HCT116 (cell line): ENCODE measurements at regions not wholly inside any gene's neighbourhood (a gene's known extent, or its start where the extent isn't known, plus 50 kb on each side); places are given as distances from the start of the nearest gene placed in this dataset.

Experiments used
- ATAC-seq: fragments of 200-7000 bp; cut with Tn5 transposase; 2 replicates; pipeline ENCODE4 v1.9.1; 2020; ENCODE audit warnings: mild to moderate bottlenecking, moderate library complexity
- BruUV-seq: library from RNA; stranded (reverse); fragments of 400-500 nt; replicated peaks from 2 replicates; lab custom pipeline; 2021; lab: Mats Ljungman, UMichigan
- CTCF ChIA-PET: fragments of 300-600 bp; sonication (Branson Sonifier 250); formaldehyde crosslinking; loops from one replicate; lab custom pipeline; 2021; ENCODE audit warnings: antibody characterized with exemption; lab: Charles Lee
- POLR2A ChIA-PET: fragments of 300-600, 350-600 bp; sonication (Branson Sonifier 250); formaldehyde crosslinking; loops from one replicate; lab custom pipeline; 2021; ENCODE audit warnings: antibody characterized with exemption; lab: Charles Lee
- RAD21 ChIA-PET, 2 experiments: fragments of 300-600 bp; sonication (Branson Sonifier 250); formaldehyde crosslinking; loops; one replicate each; lab custom pipeline; 2023; ENCODE audit warnings: low total read pairs in 2 of 2; ENCODE audit not compliant: uncharacterized antibody in 2 of 2, unreplicated experiment in 2 of 2, low non-redundant PET in 1 of 2; lab: Charles Lee
- DNase-seq: peaks from one replicate; pipeline ENCODE4 v3.0.0-alpha.2; 2010; ENCODE audit warnings: low read depth, low spot score
- H2AFZ ChIP-seq: fragments of 200-600 bp; shearing (Covaris generic), sonication (generic); 2 replicates; pipeline ENCODE4 v1.6.1; 2017; ENCODE audit warnings: low read depth, mixed run types, mixed read lengths, antibody characterized with exemption, low read length; ENCODE audit not compliant: poor library complexity, severe bottlenecking
- H3K27ac ChIP-seq: 2 replicates; pipeline ENCODE4 v1.5.1; 2012; ENCODE audit warnings: low read depth, low read length
- H3K27me3 ChIP-seq: fragments of 200-600 bp; sonication (generic); 2 replicates; pipeline ENCODE4 v1.6.1; 2016; ENCODE audit warnings: mixed run types, low read length, mixed read lengths; ENCODE audit not compliant: insufficient read depth
- H3K36me3 ChIP-seq, 2 experiments: fragments of 200-500 bp in 1 of 2; fragments of 200-600 bp in 1 of 2; sonication (Bioruptor generic) in 1 of 2; sonication (generic) in 1 of 2; 2 replicates each; pipeline versions ENCODE4 v1.5.1 to v1.6.1; 2014 to 2016; ENCODE audit warnings: low read length in 2 of 2, inconsistent platforms in 1 of 2, mixed read lengths in 1 of 2, mixed run types in 1 of 2; ENCODE audit not compliant: insufficient read depth in 2 of 2, control insufficient read depth in 1 of 2
- H3K4me1 ChIP-seq, 2 experiments: fragments of 200-600 bp in 1 of 2; sonication (generic) in 1 of 2; 2 replicates each; pipeline versions ENCODE4 v1.5.1 to v1.6.1; 2012 to 2017; ENCODE audit warnings: low read length in 2 of 2, inconsistent platforms in 1 of 2, mild to moderate bottlenecking in 1 of 2, mixed read lengths in 1 of 2, mixed run types in 1 of 2, moderate library complexity in 1 of 2; ENCODE audit not compliant: insufficient read depth in 2 of 2, control insufficient read depth in 1 of 2
- H3K4me2 ChIP-seq: fragments of 200-600 bp; sonication (generic); 2 replicates; pipeline ENCODE4 v1.6.1; 2017; ENCODE audit warnings: mixed run types, low read length, mixed read lengths
- H3K4me3 ChIP-seq, 2 experiments: fragments of 200-600 bp in 1 of 2; sonication (generic) in 1 of 2; replicated peaks in 1 of 2; 2 replicates each; pipeline ENCODE4 v1.5.1; 2011 to 2016; ENCODE audit warnings: low read length in 2 of 2, control low read depth in 1 of 2, low read depth in 1 of 2, mild to moderate bottlenecking in 1 of 2, mixed read lengths in 1 of 2, mixed run types in 1 of 2
- H3K79me2 ChIP-seq: fragments of 200-600 bp; sonication (generic); 2 replicates; pipeline ENCODE4 v1.6.1; 2017; ENCODE audit warnings: mild to moderate bottlenecking, mixed run types, low read length, moderate library complexity, mixed read lengths; ENCODE audit not compliant: insufficient read depth
- H3K9ac ChIP-seq: fragments of 200-600 bp; sonication (generic); 2 replicates; pipeline ENCODE4 v1.6.1; 2016; ENCODE audit warnings: low read length, mixed read lengths
- H3K9me2 ChIP-seq: fragments of 200-600 bp; sonication (generic), shearing (Covaris generic); 2 replicates; pipeline ENCODE4 v1.6.1; 2017; ENCODE audit warnings: mixed run types, mild to moderate bottlenecking, moderate library complexity; ENCODE audit not compliant: insufficient read depth
- H3K9me3 ChIP-seq, 2 experiments: fragments of 200-500 bp in 1 of 2; fragments of 200-600 bp in 1 of 2; sonication (Bioruptor generic) in 1 of 2; sonication (generic) in 1 of 2; 2 replicates each; pipeline ENCODE4 v1.6.1; 2014 to 2017; ENCODE audit warnings: low read length in 2 of 2, mixed read lengths in 2 of 2, inconsistent platforms in 1 of 2, low read depth in 1 of 2, mild to moderate bottlenecking in 1 of 2, mixed run types in 1 of 2, moderate library complexity in 1 of 2; ENCODE audit not compliant: control insufficient read depth in 1 of 2, insufficient read depth in 1 of 2
- H4K20me1 ChIP-seq: fragments of 200-600 bp; sonication (generic), shearing (Covaris generic); 2 replicates; pipeline ENCODE4 v1.6.1; 2017; ENCODE audit warnings: mixed run types, mild to moderate bottlenecking, moderate library complexity; ENCODE audit not compliant: insufficient read depth
- ATF3 ChIP-seq: IDR thresholded peaks from 2 replicates; pipeline ENCODE4 v1.6.1; 2012
- CBX3 ChIP-seq: IDR thresholded peaks from 2 replicates; pipeline ENCODE4 v1.6.1; 2012; ENCODE audit warnings: low read depth
- CTCF ChIP-seq, 3 experiments: fragments of 200-600 bp in 1 of 3; sonication (generic) in 1 of 3; IDR thresholded peaks in 2 of 3; conservative IDR thresholded peaks in 1 of 3; 2 replicates each; pipeline ENCODE4 v1.5.1; 2012 to 2017; ENCODE audit warnings: low read depth in 2 of 3, low read length in 2 of 3, antibody characterized with exemption in 1 of 3, borderline replicate concordance in 1 of 3, control low read depth in 1 of 3, mild to moderate bottlenecking in 1 of 3, mixed read lengths in 1 of 3, mixed run types in 1 of 3, moderate library complexity in 1 of 3; ENCODE audit not compliant: insufficient read depth in 1 of 3
- EZH2phosphoT487 ChIP-seq: fragments of 200-600 bp; IDR thresholded peaks from 2 replicates; pipeline ENCODE4 v1.6.1; 2018; ENCODE audit warnings: antibody characterized with exemption, borderline replicate concordance
- JUND ChIP-seq: IDR thresholded peaks from 2 replicates; pipeline ENCODE4 v1.6.1; 2012
- MAX ChIP-seq: IDR thresholded peaks from 2 replicates; pipeline ENCODE4 v1.6.1; 2012
- REST ChIP-seq: IDR thresholded peaks from 2 replicates; pipeline ENCODE4 v1.6.1; 2012; ENCODE audit warnings: low read depth
- SP1 ChIP-seq: IDR thresholded peaks from 2 replicates; pipeline ENCODE4 v1.6.1; 2012; ENCODE audit warnings: low read depth
- intact Hi-C: fragments of 100-400 bp; cut with micrococcal nuclease; formaldehyde crosslinking; loops from 2 replicates; pipeline ENCODE4 v1.10.0; 2022

- ChIA-PET RAD21 (no interaction called here), CTCF (no interaction called here)
- no TSS peak for BruUV-seq
Observed at GRCh38 chr18:38023871-38024270, 458.3 kb upstream of the CELF4 start.

More at GRCh38 chr18:38023871-38024270, 458.3 kb upstream of the CELF4 start:
- ATAC-seq (no peak), DNase-seq (no peak)
- POLR2A ChIA-PET: no interaction called here
- Histone ChIP-seq H4K20me1 (no peaks in the 10 kb centered on the region), H3K9ac (no peak overlapping the region), H3K4me3 (no peak overlapping the region), H3K4me1 (no peaks in the 10 kb centered on the region), H3K79me2 (no peaks in the 10 kb centered on the region), H3K4me2 (no peak overlapping the region), H3K27ac (no peak overlapping the region), H3K9me3 (no peaks in the 10 kb centered on the region; a peak in 3 of 4 replicates), H3K27me3 (no peaks in the 10 kb centered on the region), H3K36me3 (no peaks in the 10 kb centered on the region), H3K9me2 (no peaks in the 10 kb centered on the region)
- intact Hi-C loops: no loop called here
- TF ChIP-seq CTCF (IDR thresholded peaks at IDR 0.05 in 2 of 3, conservative IDR thresholded peaks at IDR 0.05 in 1 of 3; ENCODE audit: borderline replicate concordance in 1 of 3, insufficient read depth in 1 of 3, low read depth in 2 of 3, low read length in 2 of 3) (no peak), EZH2phosphoT487 (no peak), JUND (no peak), REST (no peak), SP1 (no peak), CBX3 (no peak), MAX (no peak), ATF3 (no peak)
- TF ChIP-seq, all 23 proteins: peak for 0
- H2AFZ ChIP-seq: no peak overlapping the region
